Stomach (tissue), 8 donors: ENCODE measurements at regions not wholly inside any gene's neighbourhood (a gene's known extent, or its start where the extent isn't known, plus 50 kb on each side); places are given as distances from the start of the nearest gene placed in this dataset.

Experiments used
- DNase-seq, 2 donors: peaks; one replicate each; pipeline versions ENCODE4 v3.0.0 to v3.0.0-alpha.2; 2013 to 2019
- H3K27ac ChIP-seq, 5 donors: fragments of 200-600 bp in 4 of 5; sonication (generic) in 4 of 5; one replicate each; pipeline ENCODE4 v1.5.1; 2013 to 2019; ENCODE audit warnings: mild to moderate bottlenecking in 1 of 5, moderate library complexity in 1 of 5
- H3K27me3 ChIP-seq, 3 donors: fragments of 200-600 bp; sonication (generic); one replicate each; pipeline ENCODE4 v1.5.1; 2017 to 2019; ENCODE audit warnings: mixed run types in 1 of 3
- H3K36me3 ChIP-seq, 4 donors: fragments of 200-600 bp; sonication (generic); 1 replicate in 3 of 4; 2 replicates in 1 of 4; pipeline ENCODE4 v1.5.1; 2016 to 2019
- H3K4me1 ChIP-seq, 4 donors: fragments of 200-600 bp; sonication (generic); one replicate each; pipeline ENCODE4 v1.5.1; 2016 to 2019
- H3K4me3 ChIP-seq, 4 donors: fragments of 200-600 bp; sonication (generic) in 3 of 4; one replicate each; pipeline ENCODE4 v1.5.1; 2016 to 2019; ENCODE audit warnings: mild to moderate bottlenecking in 1 of 4
- H3K9me3 ChIP-seq, 4 donors: fragments of 200-600 bp; sonication (generic); one replicate each; pipeline ENCODE4 v1.5.1; 2016 to 2019
- EP300 ChIP-seq: sonication (generic); formaldehyde crosslinking; IDR thresholded peaks from one replicate; pipeline ENCODE4 v1.6.1; 2017; ENCODE audit warnings: antibody characterized with exemption
- POLR2A ChIP-seq, 4 donors: fragments of 450-650 bp; IDR thresholded peaks; one replicate each; pipeline ENCODE4 v1.6.1; 2016; ENCODE audit warnings: antibody characterized with exemption in 4 of 4, control low read depth in 2 of 4, mild to moderate bottlenecking in 1 of 4, moderate library complexity in 1 of 4
- POLR2AphosphoS5 ChIP-seq, 3 donors: sonication (generic); formaldehyde crosslinking; IDR thresholded peaks; one replicate each; pipeline ENCODE4 v1.6.1; 2016; ENCODE audit warnings: antibody characterized with exemption in 3 of 3
- WGBS, 5 donors: extraction: QIAGEN DNeasy Blood & Tissue Kit in 3 of 5; methylation state at CpG; one replicate each; pipeline versions ENCODE4 v1.1.5 to v1.1.7; 2013 to 2018; 5-methylcytosine and 5-hydroxymethylcytosine counted together
- intact Hi-C: fragments of 100-400 bp; cut with DNase I; formaldehyde crosslinking; loops from one replicate; pipeline ENCODE4 v1.15.1; 2023; ENCODE audit warnings: low total_unique reads
- TF ChIP-seq, protein P1 (sequence below), 7 experiments: fragments of 450-650 bp in 4 of 7; fragments of 200-600 bp in 3 of 7; sonication (generic) in 3 of 7; IDR thresholded peaks; one replicate each; pipeline ENCODE4 v1.5.1; 2016 to 2019; ENCODE audit warnings: antibody characterized with exemption in 7 of 7, control low read depth in 2 of 7, mild to moderate bottlenecking in 1 of 7
- donor health status: healthy with polysubstance abuse.
- donor health status: Bipolar disorder and iron deficiency.
- donor health status: healthy.

DNA sequence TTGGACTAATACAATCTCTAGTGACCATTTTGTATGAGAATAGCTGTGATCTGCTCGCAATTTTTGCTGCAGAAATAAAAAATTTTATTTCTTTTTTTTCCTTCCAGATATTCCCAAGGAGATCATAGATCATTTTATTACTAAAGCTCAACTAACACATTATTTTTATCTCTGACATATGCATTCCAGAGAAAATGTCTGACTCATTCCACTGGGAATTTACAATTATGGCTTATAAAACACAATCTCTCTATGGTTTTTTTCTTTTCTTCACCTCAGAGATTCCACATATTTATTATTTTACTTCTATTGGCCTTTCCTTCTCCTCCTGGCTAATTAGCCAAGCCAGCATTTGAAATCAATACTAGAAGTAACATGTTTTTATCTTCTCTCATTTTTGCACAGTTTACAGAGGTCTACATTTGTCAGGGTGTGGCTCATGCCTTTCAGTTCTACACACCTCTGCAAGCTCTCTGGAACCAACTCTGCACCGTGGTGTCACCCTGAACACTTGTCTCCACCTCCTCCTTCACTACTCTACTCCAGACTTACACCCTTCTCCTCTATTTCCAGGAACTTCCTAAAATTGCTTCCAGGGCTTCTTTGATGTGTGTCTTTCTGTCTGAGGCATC is 59.8 kb upstream of the GPM6A start:
- Histone ChIP-seq H3K27ac (no peak overlapping the region), H3K36me3 (no peaks in the 10 kb centered on the region), H3K4me3 (no peak overlapping the region), H3K27me3 (no peaks in the 10 kb centered on the region), H3K4me1 (no peaks in the 10 kb centered on the region), H3K9me3 (no peaks in the 10 kb centered on the region)
- intact Hi-C loops: no loop called here
- TF ChIP-seq POLR2AphosphoS5 (IDR thresholded peaks at IDR 0.05) (no peak), EP300 (no peak), POLR2A (IDR thresholded peaks at IDR 0.05) (no peak)
- TF ChIP-seq, protein P1, sequence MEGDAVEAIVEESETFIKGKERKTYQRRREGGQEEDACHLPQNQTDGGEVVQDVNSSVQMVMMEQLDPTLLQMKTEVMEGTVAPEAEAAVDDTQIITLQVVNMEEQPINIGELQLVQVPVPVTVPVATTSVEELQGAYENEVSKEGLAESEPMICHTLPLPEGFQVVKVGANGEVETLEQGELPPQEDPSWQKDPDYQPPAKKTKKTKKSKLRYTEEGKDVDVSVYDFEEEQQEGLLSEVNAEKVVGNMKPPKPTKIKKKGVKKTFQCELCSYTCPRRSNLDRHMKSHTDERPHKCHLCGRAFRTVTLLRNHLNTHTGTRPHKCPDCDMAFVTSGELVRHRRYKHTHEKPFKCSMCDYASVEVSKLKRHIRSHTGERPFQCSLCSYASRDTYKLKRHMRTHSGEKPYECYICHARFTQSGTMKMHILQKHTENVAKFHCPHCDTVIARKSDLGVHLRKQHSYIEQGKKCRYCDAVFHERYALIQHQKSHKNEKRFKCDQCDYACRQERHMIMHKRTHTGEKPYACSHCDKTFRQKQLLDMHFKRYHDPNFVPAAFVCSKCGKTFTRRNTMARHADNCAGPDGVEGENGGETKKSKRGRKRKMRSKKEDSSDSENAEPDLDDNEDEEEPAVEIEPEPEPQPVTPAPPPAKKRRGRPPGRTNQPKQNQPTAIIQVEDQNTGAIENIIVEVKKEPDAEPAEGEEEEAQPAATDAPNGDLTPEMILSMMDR (IDR thresholded peaks at IDR 0.05): no peak
- peak in 1 of 2 donors; percentile 5 for DNase-seq
- WGBS, 5 donors: 58 to 66% (median 60%) methylated on average over 2 of the region's 2 CpGs

DNA sequence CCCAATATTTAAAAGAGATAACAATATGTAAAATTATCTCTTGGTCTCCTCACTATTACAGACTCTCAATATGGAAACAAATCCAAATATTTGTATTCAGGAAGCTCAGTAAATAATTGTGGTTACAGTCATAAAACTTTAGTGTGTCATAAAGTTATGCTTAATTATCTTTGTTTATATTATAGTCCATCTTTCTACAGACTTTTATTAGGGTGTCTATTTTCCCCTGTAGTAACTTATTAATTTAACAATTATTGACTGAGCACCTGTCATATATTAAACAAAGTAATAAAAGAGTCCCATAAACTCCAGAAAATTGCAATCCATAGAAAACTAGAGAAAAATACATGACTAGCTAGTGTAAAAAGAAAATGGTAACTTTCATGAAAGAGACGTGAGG is 61.6 kb upstream of the GPM6A start:
- H3K36me3 ChIP-seq: no peaks in the 10 kb centered on the region
- 63 to 95% (median 83%) methylated on average over 1 of the region's 1 CpG for WGBS, 5 donors
- no peak for TF ChIP-seq POLR2A (IDR thresholded peaks at IDR 0.05)
- no peak for TF ChIP-seq POLR2AphosphoS5 (IDR thresholded peaks at IDR 0.05)
- H3K9me3 ChIP-seq: peaks cover 0 to 9% (median 2%) of the 10 kb centered on the region in 4 donors
- intact Hi-C loops: no loop called here
- DNase-seq: no peak
- no peaks in the 10 kb centered on the region for H3K27me3 ChIP-seq
- no peak overlapping the region for H3K4me3 ChIP-seq
- no peaks in the 10 kb centered on the region for H3K4me1 ChIP-seq
- no peak overlapping the region for H3K27ac ChIP-seq

DNA sequence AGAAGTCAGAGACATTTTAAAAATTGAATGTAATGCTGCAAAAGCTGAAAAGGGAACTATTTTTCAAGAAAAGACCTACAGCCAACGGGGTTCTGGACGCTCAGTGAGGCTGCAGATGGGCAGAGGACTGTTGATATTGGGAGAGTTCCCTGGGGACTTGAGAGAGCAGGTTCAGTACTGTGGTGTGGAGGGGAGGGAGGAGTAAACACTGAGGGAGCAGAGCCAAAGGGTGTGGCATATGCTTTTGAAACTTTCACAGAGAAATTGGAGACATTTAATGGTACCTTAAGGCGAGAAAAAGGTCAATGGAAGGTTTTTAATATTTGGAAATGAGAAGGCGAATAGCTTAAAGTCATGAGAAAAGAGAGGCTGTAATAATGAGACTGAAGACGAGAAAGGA is 62.2 kb upstream of the GPM6A start:
- Histone ChIP-seq H3K36me3 (no peaks in the 10 kb centered on the region), H3K9me3 (peaks cover 0 to 15% (median 2%) of the 10 kb centered on the region in 4 donors), H3K27me3 (no peaks in the 10 kb centered on the region), H3K27ac (no peak overlapping the region), H3K4me1 (no peaks in the 10 kb centered on the region), H3K4me3 (no peak overlapping the region)
- TF ChIP-seq, protein P1 (IDR thresholded peaks at IDR 0.05): no peak
- TF ChIP-seq POLR2AphosphoS5 (IDR thresholded peaks at IDR 0.05) (no peak), EP300 (no peak), POLR2A (IDR thresholded peaks at IDR 0.05) (no peak)
- DNase-seq: no peak
- intact Hi-C loops: no loop called here
- WGBS, 5 donors: 53 to 60% (median 57%) methylated on average over 5 of the region's 5 CpGs

DNA sequence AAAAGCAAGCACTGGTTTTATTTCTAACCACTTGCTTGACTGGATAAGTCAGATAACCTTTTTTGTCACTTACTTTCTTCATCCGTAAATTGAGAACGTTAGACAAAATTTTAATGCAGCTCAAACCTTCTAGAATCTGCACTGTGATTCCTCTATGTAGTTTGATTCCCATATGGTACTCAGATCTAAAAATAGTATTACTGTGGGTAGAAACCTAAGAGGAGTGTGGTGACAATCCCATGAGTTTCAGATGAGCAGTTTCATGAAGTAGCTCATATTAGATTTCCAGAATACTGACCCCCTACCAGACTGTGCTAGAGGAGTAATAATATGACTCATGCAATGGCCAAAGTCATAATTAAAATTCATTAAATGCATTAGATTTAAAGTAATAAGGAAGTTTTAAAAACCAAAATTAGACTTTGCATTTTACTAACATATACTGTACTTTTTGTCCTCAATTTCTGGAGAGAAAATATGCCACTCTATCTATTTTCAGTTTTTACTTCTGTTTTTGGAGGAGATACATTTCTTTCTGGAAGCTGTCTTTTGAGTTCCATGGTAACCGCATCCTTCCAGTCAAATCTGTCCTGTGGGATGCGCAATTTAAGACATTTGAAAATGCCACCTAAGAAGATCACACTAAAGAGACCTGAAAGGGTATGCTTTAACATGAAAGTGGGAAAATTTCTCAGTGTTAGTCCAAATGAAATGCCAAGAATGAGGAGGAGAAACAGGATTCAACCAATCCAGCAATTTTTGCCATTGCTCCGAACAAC is 64.1 kb upstream of the GPM6A start:
- intact Hi-C loops: no loop called here
- H3K27me3 ChIP-seq: no peaks in the 10 kb centered on the region
- no peak for TF ChIP-seq POLR2AphosphoS5 (IDR thresholded peaks at IDR 0.05)
- no peak for TF ChIP-seq POLR2A (IDR thresholded peaks at IDR 0.05)
- TF ChIP-seq EP300: no peak
- TF ChIP-seq, protein P1 (IDR thresholded peaks at IDR 0.05): no peak

DNA sequence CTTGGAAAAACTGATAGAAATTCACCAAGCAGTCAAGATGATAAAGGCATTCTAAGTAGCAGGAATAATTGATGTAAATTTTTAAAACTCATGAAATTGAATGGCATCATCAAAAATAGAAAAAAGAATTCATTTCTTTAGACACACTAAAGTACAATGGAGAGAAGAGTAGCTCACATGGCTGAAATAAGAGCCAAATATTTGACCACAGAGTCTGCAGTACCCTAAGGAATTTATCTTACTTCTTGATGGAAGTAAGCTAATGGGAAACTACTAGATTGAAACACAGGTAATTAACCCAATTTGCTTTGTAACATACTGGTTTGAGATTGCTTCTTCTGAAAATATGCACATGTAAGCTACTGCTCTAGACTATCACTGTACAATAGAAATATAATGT is 70.8 kb upstream of the GPM6A start:
- intact Hi-C loops: no loop called here
- Histone ChIP-seq H3K9me3 (peaks cover 0 to 16% (median 5%) of the 10 kb centered on the region in 4 donors), H3K4me3 (no peak overlapping the region), H3K27ac (no peak overlapping the region), H3K27me3 (no peaks in the 10 kb centered on the region), H3K36me3 (no peaks in the 10 kb centered on the region), H3K4me1 (no peaks in the 10 kb centered on the region)
- DNase-seq: no peak
- no peak for TF ChIP-seq EP300
- TF ChIP-seq, protein P1 (IDR thresholded peaks at IDR 0.05): no peak
- no peak for TF ChIP-seq POLR2A (IDR thresholded peaks at IDR 0.05)
- TF ChIP-seq POLR2AphosphoS5 (IDR thresholded peaks at IDR 0.05): no peak

More for the DNA sequence above, 64.1 kb upstream of the GPM6A start:
- Histone ChIP-seq H3K27ac (no peak overlapping the region), H3K4me1 (no peaks in the 10 kb centered on the region), H3K9me3 (peaks cover 0 to 17% (median 2%) of the 10 kb centered on the region in 4 donors), H3K36me3 (no peaks in the 10 kb centered on the region), H3K4me3 (no peak overlapping the region)
- WGBS, 5 donors: 84 to 96% (median 95%) methylated on average over 5 of the region's 5 CpGs
- no peak for DNase-seq
